Ovary (tissue), 7 donors: ENCODE measurements at regions not wholly inside any gene's neighbourhood (a gene's known extent, or its start where the extent isn't known, plus 50 kb on each side); places are given as distances from the start of the nearest gene placed in this dataset.
"Not testable (repeated sequence)": the region's sequence is repeated elsewhere in the genome, so short reads cannot be mapped to it uniquely, and the experiment has no call there.

Experiments
- DNase-seq, 5 donors: peaks; one replicate each; pipeline ENCODE4 v3.0.0-alpha.2; 2019 to 2020
- H3K27ac ChIP-seq, 2 donors: fragments of 200-600 bp; one replicate each; pipeline versions ENCODE4 v1.5.1 to v1.8.0; 2019 to 2022
- H3K27me3 ChIP-seq: fragments of 200-600 bp; one replicate; pipeline ENCODE4 v1.8.0; 2022
- H3K36me3 ChIP-seq: fragments of 200-600 bp; sonication (generic); one replicate; pipeline ENCODE4 v1.5.1; 2019
- H3K4me1 ChIP-seq: one replicate; pipeline ENCODE4 v1.8.1; 2013; ENCODE audit warnings: mild to moderate bottlenecking, moderate library complexity; ENCODE audit not compliant: insufficient read depth
- H3K4me3 ChIP-seq: fragments of 200-600 bp; sonication (generic); one replicate; pipeline ENCODE4 v1.5.1; 2017
- H3K9me3 ChIP-seq, 2 donors: fragments of 200-600 bp in 1 of 2; sonication (generic) in 1 of 2; one replicate each; pipeline versions ENCODE4 v1.5.1 to v1.8.1; 2013 to 2019; ENCODE audit warnings: mild to moderate bottlenecking in 1 of 2, moderate library complexity in 1 of 2
- EP300 ChIP-seq: sonication (generic); formaldehyde crosslinking; IDR thresholded peaks from one replicate; pipeline ENCODE4 v1.6.1; 2017; ENCODE audit warnings: antibody characterized with exemption
- POLR2A ChIP-seq: fragments of 450-650 bp; IDR thresholded peaks from one replicate; pipeline ENCODE4 v1.6.1; 2017; ENCODE audit warnings: antibody characterized with exemption, mild to moderate bottlenecking, moderate library complexity
- WGBS, 3 donors: extraction: QIAGEN DNeasy Blood & Tissue Kit in 1 of 3; methylation state at CpG; one replicate each; pipeline versions ENCODE4 v1.1.5 to v1.1.7; 2013 to 2017; 5-methylcytosine and 5-hydroxymethylcytosine counted together
- intact Hi-C, 4 donors: fragments of 100-400 bp; cut with DNase I; formaldehyde crosslinking; loops; one replicate each; pipeline versions ENCODE4 v1.11.0 to v1.15.1; 2022 to 2023
- TF ChIP-seq, protein P1 (sequence below), 3 donors: fragments of 450-650 bp in 2 of 3; fragments of 200-600 bp in 1 of 3; IDR thresholded peaks; one replicate each; pipeline versions ENCODE4 v1.5.1 to v1.8.0; 2016 to 2022; ENCODE audit warnings: antibody characterized with exemption in 3 of 3, mild to moderate bottlenecking in 1 of 3
- donor health status: DM: no; HTN: no; CAD: no; lungs with moderate emphysema.
- donor health status: DM: no; HTN: no; CAD: no.
- donor health status: Bipolar disorder and iron deficiency.
- donor health status: DM: no; HTN: no; CAD: no.
- donor health status: DM: yes; HTN: yes; CAD: no.

DNA sequence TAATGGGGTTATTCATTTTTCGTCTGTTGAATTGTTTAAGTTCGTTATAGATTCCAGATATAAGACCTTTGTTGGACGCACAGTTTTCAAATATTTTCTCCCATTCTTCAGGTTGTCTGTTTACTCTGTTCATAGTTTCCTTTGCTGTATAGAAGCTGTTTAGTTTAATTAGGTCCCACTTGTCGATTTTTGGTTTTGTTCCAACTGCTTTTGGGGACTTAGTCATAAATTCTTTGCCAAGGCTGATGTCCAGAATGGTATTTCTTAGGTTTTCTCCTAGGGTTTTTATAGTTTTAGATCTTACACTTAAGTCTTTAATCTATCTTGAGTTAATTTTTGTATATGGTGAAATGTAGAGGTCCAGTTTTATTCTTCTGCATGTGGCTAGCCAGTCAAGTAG lies 58.9 kb upstream of the ZNF280D start:
- 95 to 97% (median 95%) methylated on average over 4 of the region's 4 CpGs for WGBS, 3 donors
- TF ChIP-seq EP300 (no peak), POLR2A (no peak)
- TF ChIP-seq, protein P1, sequence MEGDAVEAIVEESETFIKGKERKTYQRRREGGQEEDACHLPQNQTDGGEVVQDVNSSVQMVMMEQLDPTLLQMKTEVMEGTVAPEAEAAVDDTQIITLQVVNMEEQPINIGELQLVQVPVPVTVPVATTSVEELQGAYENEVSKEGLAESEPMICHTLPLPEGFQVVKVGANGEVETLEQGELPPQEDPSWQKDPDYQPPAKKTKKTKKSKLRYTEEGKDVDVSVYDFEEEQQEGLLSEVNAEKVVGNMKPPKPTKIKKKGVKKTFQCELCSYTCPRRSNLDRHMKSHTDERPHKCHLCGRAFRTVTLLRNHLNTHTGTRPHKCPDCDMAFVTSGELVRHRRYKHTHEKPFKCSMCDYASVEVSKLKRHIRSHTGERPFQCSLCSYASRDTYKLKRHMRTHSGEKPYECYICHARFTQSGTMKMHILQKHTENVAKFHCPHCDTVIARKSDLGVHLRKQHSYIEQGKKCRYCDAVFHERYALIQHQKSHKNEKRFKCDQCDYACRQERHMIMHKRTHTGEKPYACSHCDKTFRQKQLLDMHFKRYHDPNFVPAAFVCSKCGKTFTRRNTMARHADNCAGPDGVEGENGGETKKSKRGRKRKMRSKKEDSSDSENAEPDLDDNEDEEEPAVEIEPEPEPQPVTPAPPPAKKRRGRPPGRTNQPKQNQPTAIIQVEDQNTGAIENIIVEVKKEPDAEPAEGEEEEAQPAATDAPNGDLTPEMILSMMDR (IDR thresholded peaks at IDR 0.05) = no peak
- H3K27me3 ChIP-seq = no peaks in the 10 kb centered on the region
- H3K4me1 ChIP-seq = no peaks in the 10 kb centered on the region
- intact Hi-C loops = no loop called here
- DNase-seq = no peak
- no peaks in the 10 kb centered on the region for H3K9me3 ChIP-seq
- no peak overlapping the region for H3K27ac ChIP-seq
- no peaks in the 10 kb centered on the region for H3K36me3 ChIP-seq
- H3K4me3 ChIP-seq = no peak overlapping the region

DNA sequence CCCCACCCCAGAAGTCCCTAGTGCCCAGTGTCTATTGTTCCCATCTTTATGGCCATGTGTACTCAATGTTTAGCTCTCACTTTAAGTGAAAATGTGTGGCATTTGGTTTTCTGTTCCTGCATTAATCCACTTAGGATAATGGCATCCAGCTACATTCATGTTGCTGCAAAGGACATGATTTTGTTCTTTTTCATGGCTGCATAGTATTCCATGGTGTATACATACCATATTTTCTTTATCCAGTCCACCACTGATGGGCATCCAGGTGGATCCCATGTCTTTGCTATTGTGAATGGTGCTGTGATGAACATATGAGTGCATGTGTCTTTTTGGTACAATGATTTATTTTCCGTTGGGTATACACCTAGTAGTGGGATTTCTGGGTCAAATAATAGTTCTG lies 58.2 kb upstream of the ZNF280D start:
- H3K36me3 ChIP-seq, H3K27me3 ChIP-seq, H3K4me3 ChIP-seq, intact Hi-C loops, H3K27ac ChIP-seq, DNase-seq, H3K9me3 ChIP-seq, H3K4me1 ChIP-seq: not testable (repeated sequence)
- WGBS, 3 donors = 97 to 100% (median 98%) methylated on average over 1 of the region's 1 CpG

DNA sequence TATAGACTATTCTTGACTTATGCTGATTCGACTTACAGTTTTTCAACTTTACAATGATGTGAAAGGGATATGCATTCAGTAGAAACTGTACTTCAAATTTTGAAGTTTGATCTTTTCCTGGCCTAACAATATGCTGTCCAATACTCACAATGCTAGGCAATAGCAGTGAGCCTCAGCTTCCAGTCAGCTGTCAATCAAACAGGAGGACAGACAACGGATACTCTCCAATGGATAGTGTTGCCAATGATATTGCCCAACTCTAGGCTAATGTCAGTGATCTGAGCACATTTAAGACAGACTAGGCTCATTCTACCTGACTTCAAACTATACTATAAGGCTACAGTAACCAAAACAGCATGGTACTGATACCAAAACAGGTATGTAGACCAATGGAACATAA lies 55.0 kb upstream of the ZNF280D start:
- H3K4me1 ChIP-seq = no peaks in the 10 kb centered on the region
- WGBS, 3 donors = 96 to 98% (median 97%) methylated on average over 2 of the region's 2 CpGs
- H3K9me3 ChIP-seq = no peaks in the 10 kb centered on the region
- intact Hi-C loops = no loop called here
- no peak for TF ChIP-seq POLR2A
- TF ChIP-seq, protein P1 (IDR thresholded peaks at IDR 0.05) = no peak
- H3K4me3 ChIP-seq = no peak overlapping the region
- H3K27me3 ChIP-seq = no peaks in the 10 kb centered on the region
- no peak for DNase-seq
- no peak overlapping the region for H3K27ac ChIP-seq
- H3K36me3 ChIP-seq = no peaks in the 10 kb centered on the region

DNA sequence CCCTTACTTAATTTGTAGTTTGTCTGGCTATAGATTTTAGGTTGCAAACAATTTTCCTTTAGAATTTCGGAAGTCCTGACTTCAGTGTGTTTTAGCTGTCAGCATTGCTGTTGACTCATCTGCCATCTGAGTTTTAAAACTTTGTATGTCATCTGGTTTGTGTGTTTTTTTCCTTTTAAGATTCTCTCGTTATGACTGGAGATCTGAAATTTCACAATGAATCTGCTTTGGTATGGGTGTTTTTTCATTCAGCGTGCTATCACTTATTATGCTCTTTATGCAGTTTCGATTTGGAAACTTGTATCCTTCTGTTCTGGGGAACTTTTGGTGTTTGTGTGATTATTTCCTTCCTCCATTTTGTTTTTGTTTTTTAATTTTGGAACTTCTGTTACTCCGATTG lies 53.7 kb upstream of the ZNF280D start:
- H3K9me3 ChIP-seq = no peaks in the 10 kb centered on the region
- no peaks in the 10 kb centered on the region for H3K4me1 ChIP-seq
- intact Hi-C loops = no loop called here
- TF ChIP-seq POLR2A = no peak
- no peak for TF ChIP-seq EP300
- TF ChIP-seq, protein P1 (IDR thresholded peaks at IDR 0.05) = no peak
- H3K27me3 ChIP-seq = no peaks in the 10 kb centered on the region
- WGBS, 3 donors = 77 to 94% (median 81%) methylated on average over 5 of the region's 5 CpGs
- no peak overlapping the region for H3K27ac ChIP-seq
- no peak overlapping the region for H3K4me3 ChIP-seq
- no peaks in the 10 kb centered on the region for H3K36me3 ChIP-seq
- DNase-seq = no peak

DNA sequence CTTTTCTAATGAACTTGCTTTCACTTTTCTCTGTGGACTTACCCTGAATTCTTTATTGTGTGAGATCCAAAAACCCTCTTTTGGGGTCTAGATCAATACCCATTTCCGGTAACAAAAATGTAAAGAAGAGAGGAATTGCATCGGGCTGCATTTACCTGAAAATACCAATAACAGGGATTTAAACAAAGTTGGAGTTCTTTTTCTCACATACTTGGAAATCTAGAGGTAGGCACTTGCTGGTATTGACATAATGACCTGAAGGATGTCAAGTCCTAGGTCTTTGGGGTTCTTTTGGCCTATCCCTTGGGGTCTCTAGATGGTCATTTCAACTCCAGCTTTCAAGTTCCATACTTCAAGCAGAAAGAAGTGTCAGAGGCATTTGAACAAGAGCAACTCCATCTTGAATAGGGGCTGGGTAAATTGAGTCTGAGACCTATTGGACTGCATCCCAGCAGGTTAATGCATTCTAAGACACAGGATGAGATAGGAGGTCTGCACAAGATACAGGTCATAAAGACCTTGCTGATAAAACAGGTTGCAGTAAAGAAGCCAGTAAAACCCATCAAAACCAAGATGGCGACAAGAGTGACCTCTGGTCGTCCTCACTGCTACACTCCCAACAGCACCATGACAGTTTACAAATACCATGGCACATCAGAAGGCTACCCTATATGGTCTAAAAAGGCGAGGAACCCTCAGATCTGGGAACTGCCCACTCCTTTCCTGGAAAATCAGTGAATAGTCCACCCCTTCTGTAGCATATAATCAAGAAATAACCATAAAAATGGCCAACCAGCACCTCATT lies 50.8 kb upstream of the ZNF280D start:
- no peak for TF ChIP-seq POLR2A
- TF ChIP-seq EP300 = no peak
- TF ChIP-seq, protein P1 (IDR thresholded peaks at IDR 0.05) = no peak
- no peaks in the 10 kb centered on the region for H3K9me3 ChIP-seq
- intact Hi-C loops = no loop called here
- H3K36me3 ChIP-seq = no peaks in the 10 kb centered on the region
- no peak overlapping the region for H3K4me3 ChIP-seq
- 95 to 98% (median 97%) methylated on average over 5 of the region's 5 CpGs for WGBS, 3 donors
- DNase-seq = no peak
- H3K27ac ChIP-seq = no peak overlapping the region
- no peaks in the 10 kb centered on the region for H3K27me3 ChIP-seq
- no peaks in the 10 kb centered on the region for H3K4me1 ChIP-seq
